ENCODE measurements at regions not wholly inside any gene's neighbourhood (a gene's known extent, or its start where the extent isn't known, plus 50 kb on each side); places are given as distances from the start of the nearest gene placed in this dataset.
"Not testable (repeated sequence)": the region's sequence is repeated elsewhere in the genome, so short reads cannot be mapped to it uniquely, and the experiment has no call there.

DNA sequence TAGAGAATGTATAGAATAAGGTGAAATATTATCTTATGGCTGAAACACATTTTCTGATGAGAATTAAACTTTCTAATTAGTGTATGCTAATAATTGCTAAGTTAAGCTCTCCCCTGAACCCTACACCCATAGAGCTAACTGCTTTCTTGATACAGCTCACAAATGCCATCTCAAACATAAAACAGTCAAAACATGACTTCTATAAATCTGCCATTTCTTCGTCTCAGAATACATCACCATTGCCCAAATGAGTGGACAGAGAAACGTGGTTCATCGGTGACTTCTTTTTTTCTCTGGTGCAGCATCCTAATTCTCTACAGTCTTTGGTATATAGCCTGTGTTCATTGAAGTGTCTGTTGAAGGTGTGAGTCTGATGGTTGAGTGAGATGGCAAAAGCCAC, 554.6 kb downstream of the NLGN4X start:
- no peak for TF ChIP-seq NFRKB (IDR thresholded peaks at IDR 0.05)
- no peak for TF ChIP-seq FOXM1 (IDR thresholded peaks at IDR 0.05; ENCODE audit: borderline replicate concordance)
- TF ChIP-seq SP1 (IDR thresholded peaks at IDR 0.05) = no peak
- no peak for TF ChIP-seq HDGF (IDR thresholded peaks at IDR 0.05; ENCODE audit: borderline replicate concordance)
- TF ChIP-seq, protein P1, sequence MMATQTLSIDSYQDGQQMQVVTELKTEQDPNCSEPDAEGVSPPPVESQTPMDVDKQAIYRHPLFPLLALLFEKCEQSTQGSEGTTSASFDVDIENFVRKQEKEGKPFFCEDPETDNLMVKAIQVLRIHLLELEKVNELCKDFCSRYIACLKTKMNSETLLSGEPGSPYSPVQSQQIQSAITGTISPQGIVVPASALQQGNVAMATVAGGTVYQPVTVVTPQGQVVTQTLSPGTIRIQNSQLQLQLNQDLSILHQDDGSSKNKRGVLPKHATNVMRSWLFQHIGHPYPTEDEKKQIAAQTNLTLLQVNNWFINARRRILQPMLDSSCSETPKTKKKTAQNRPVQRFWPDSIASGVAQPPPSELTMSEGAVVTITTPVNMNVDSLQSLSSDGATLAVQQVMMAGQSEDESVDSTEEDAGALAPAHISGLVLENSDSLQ (IDR thresholded peaks at IDR 0.05) = no peak
- TF ChIP-seq ZNF384 (IDR thresholded peaks at IDR 0.05) = no peak
- TF ChIP-seq ELF4 (IDR thresholded peaks at IDR 0.05) = no peak
- TF ChIP-seq TARDBP (IDR thresholded peaks at IDR 0.05) = no peak
- TF ChIP-seq CTBP1 (IDR thresholded peaks at IDR 0.05; ENCODE audit: borderline replicate concordance) = no peak
- TF ChIP-seq FOXK2 (IDR thresholded peaks at IDR 0.05) = no peak
- TF ChIP-seq L3MBTL2 (conservative IDR thresholded peaks at IDR 0.05) = no peak
- TF ChIP-seq ARNT (IDR thresholded peaks at IDR 0.05) = no peak
- TF ChIP-seq LEF1 (IDR thresholded peaks at IDR 0.05; ENCODE audit: borderline replicate concordance) = no peak
- no peak for TF ChIP-seq SUZ12 (IDR thresholded peaks at IDR 0.05)
- no peak for DNase-seq (ENCODE audit: extremely low spot score)
- CTCF ChIA-PET = no interaction called here
- POLR2A ChIA-PET = no interaction called here

DNA sequence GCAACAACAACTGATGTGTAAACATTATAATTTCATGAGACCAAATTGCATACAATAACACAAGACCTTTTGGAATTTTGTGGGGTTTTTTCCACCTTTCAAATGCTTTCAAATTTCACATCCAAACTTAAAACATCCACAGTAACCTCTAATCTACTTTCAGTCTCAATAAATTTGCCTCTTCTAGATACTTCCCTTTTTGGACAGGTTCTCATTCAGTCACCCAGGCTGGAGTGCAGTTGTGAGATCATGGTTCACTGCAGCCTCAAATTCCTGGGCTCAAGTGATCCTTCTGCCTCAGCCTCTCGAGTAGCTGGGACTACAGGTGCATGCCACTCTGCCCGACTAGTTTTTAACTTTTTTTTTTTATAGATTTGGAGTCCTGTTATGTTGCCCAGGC, 556.6 kb downstream of the NLGN4X start:
- DNase-seq (ENCODE audit: extremely low spot score) = no peak
- POLR2A ChIA-PET = no interaction called here
- CTCF ChIA-PET = no interaction called here
- TF ChIP-seq BHLHE40 (IDR thresholded peaks at IDR 0.05; ENCODE audit: borderline replicate concordance) (no peak), FOXA1 (IDR thresholded peaks at IDR 0.05) (no peak), LEF1 (IDR thresholded peaks at IDR 0.05; ENCODE audit: borderline replicate concordance) (no peak), SP1 (IDR thresholded peaks at IDR 0.05) (no peak), L3MBTL2 (conservative IDR thresholded peaks at IDR 0.05) (no peak), FOXK2 (IDR thresholded peaks at IDR 0.05) (no peak), FOXM1 (IDR thresholded peaks at IDR 0.05; ENCODE audit: borderline replicate concordance) (no peak), TARDBP (IDR thresholded peaks at IDR 0.05) (no peak), NFRKB (IDR thresholded peaks at IDR 0.05) (no peak), ARNT (IDR thresholded peaks at IDR 0.05) (no peak), HDGF (IDR thresholded peaks at IDR 0.05; ENCODE audit: borderline replicate concordance) (no peak), SUZ12 (IDR thresholded peaks at IDR 0.05) (no peak), ELF4 (IDR thresholded peaks at IDR 0.05) (no peak), ZNF384 (IDR thresholded peaks at IDR 0.05) (no peak)
- TF ChIP-seq, protein P1 (IDR thresholded peaks at IDR 0.05) = no peak

DNA sequence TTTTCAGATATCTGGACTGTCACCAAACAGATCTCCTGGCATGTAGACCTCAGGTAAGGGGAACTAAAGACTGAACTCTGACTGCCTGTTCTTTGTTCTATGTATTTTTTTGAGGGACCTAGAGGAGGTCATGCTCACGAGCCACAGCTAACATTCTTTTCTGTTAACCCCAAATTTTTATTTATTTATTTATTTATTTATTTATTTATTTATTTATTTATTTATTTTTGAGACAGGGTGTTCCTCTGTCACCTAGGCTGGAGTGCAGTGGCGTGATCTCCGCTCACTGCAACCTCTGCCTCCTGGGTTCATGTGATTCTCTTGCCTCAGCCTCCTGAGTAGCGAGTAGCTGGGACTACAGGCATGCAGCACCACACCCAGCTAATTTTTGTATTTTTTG, 562.0 kb downstream of the NLGN4X start:
- POLR2A ChIA-PET; CTCF ChIA-PET; DNase-seq (ENCODE audit: extremely low spot score): not testable (repeated sequence)

DNA sequence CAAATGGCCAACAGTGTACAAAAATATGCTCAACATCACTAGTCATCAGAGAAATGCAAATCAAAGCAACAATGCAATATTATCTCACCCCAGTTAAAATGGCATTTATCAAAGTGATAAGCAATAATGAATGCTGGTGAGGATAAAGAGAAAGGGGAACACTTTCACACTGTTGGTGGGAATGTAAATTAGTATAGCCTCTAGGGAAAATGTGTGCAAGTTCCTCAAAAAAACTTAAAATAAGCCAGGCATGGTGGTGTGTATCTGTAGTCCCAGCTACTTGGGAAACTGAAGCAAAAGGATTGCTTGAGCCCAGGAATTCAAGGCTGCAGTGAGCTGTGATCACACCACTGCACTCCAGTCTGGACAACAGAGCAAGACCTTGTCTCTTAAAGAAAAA, 572.1 kb downstream of the NLGN4X start:
- TF ChIP-seq FOXK2 (IDR thresholded peaks at IDR 0.05) = no peak
- no peak for TF ChIP-seq L3MBTL2 (conservative IDR thresholded peaks at IDR 0.05)
- no peak for TF ChIP-seq BHLHE40 (IDR thresholded peaks at IDR 0.05; ENCODE audit: borderline replicate concordance)
- TF ChIP-seq ARNT (IDR thresholded peaks at IDR 0.05) = no peak
- TF ChIP-seq FOXA1 (IDR thresholded peaks at IDR 0.05) = no peak
- TF ChIP-seq SP1 (IDR thresholded peaks at IDR 0.05) = no peak
- POLR2A ChIA-PET = no interaction called here
- no peak for DNase-seq (ENCODE audit: extremely low spot score)
- CTCF ChIA-PET = no interaction called here

DNA sequence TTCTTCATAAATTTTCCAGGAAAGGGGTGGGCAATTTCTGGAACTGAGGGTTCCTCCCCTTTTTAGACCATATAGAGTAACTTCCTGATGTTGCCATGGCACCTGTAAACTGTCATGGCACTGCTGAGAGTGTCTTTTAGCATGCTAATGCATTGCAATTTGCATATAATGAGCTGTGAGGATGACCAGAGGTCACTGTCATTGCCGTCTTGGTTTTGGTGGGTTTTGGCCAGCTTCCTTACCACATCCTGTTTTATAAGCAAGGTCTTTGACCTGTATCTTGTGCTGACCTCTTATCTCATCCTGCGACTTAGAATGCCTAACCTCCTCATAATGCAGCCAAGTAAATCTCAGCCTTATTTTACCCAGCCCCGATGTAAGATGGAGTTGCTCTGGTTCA, 577.8 kb downstream of the NLGN4X start:
- POLR2A ChIA-PET = no interaction called here
- DNase-seq (ENCODE audit: extremely low spot score) = no peak
- CTCF ChIA-PET = no interaction called here

DNA sequence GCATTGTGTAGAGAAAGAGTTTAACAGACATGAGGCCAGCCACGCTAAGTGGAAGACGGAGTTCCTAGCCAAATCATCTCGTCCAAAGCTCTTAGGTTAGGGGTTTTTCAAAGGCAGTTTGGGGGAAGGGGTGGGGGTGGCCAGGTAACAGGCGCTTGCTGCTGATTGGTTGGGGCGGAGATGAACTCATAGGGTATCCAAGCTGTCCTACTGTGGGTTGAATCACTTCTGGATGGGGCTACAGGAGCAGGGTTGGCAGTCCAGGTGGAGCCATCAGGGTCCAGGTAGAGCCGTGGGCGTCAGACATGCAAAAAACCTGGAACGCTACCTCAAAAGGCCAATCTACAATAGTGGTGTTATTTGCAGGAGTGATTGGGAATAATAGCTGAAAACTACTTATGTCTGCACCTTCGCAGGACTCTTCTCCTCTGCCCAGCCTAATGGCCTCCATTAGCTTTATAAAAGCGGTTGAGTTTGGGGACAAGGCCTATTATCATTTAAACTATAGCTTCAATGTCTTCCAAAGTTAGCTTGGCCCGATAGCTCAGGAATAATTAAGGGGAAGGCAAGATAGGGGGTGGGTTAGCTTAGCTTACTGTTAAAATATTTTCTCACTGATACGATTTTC, 579.6 kb downstream of the NLGN4X start:
- POLR2A ChIA-PET = no interaction called here
- no peak for TF ChIP-seq SP1 (IDR thresholded peaks at IDR 0.05)
- no peak for TF ChIP-seq FOXA1 (IDR thresholded peaks at IDR 0.05)
- TF ChIP-seq CTBP1 (IDR thresholded peaks at IDR 0.05; ENCODE audit: borderline replicate concordance) = no peak
- TF ChIP-seq BHLHE40 (IDR thresholded peaks at IDR 0.05; ENCODE audit: borderline replicate concordance) = no peak
- TF ChIP-seq ZNF384 (IDR thresholded peaks at IDR 0.05) = no peak
- TF ChIP-seq L3MBTL2 (conservative IDR thresholded peaks at IDR 0.05) = no peak
- no peak for TF ChIP-seq SUZ12 (IDR thresholded peaks at IDR 0.05)
- TF ChIP-seq LEF1 (IDR thresholded peaks at IDR 0.05; ENCODE audit: borderline replicate concordance) = no peak
- TF ChIP-seq, protein P1 (IDR thresholded peaks at IDR 0.05) = no peak
- TF ChIP-seq FOXK2 (IDR thresholded peaks at IDR 0.05) = no peak
- TF ChIP-seq ARNT (IDR thresholded peaks at IDR 0.05) = no peak
- TF ChIP-seq FOXM1 (IDR thresholded peaks at IDR 0.05; ENCODE audit: borderline replicate concordance) = no peak
- TF ChIP-seq NFRKB (IDR thresholded peaks at IDR 0.05) = no peak
- no peak for TF ChIP-seq TARDBP (IDR thresholded peaks at IDR 0.05)
- TF ChIP-seq HDGF (IDR thresholded peaks at IDR 0.05; ENCODE audit: borderline replicate concordance) = no peak
- TF ChIP-seq ELF4 (IDR thresholded peaks at IDR 0.05) = no peak
- CTCF ChIA-PET = no interaction called here
- DNase-seq (ENCODE audit: extremely low spot score) = no peak

More for the DNA sequence above, 577.8 kb downstream of the NLGN4X start:
- no peak for TF ChIP-seq NFRKB (IDR thresholded peaks at IDR 0.05)
- TF ChIP-seq ELF4 (IDR thresholded peaks at IDR 0.05) = no peak
- no peak for TF ChIP-seq BHLHE40 (IDR thresholded peaks at IDR 0.05; ENCODE audit: borderline replicate concordance)
- no peak for TF ChIP-seq L3MBTL2 (conservative IDR thresholded peaks at IDR 0.05)
- TF ChIP-seq, protein P1 (IDR thresholded peaks at IDR 0.05) = no peak
- no peak for TF ChIP-seq SUZ12 (IDR thresholded peaks at IDR 0.05)
- no peak for TF ChIP-seq ZNF384 (IDR thresholded peaks at IDR 0.05)
- TF ChIP-seq FOXM1 (IDR thresholded peaks at IDR 0.05; ENCODE audit: borderline replicate concordance) = no peak
- TF ChIP-seq CTBP1 (IDR thresholded peaks at IDR 0.05; ENCODE audit: borderline replicate concordance) = no peak
- TF ChIP-seq ARNT (IDR thresholded peaks at IDR 0.05) = no peak
- no peak for TF ChIP-seq LEF1 (IDR thresholded peaks at IDR 0.05; ENCODE audit: borderline replicate concordance)
- TF ChIP-seq FOXK2 (IDR thresholded peaks at IDR 0.05) = no peak
- no peak for TF ChIP-seq HDGF (IDR thresholded peaks at IDR 0.05; ENCODE audit: borderline replicate concordance)
- no peak for TF ChIP-seq TARDBP (IDR thresholded peaks at IDR 0.05)
- TF ChIP-seq SP1 (IDR thresholded peaks at IDR 0.05) = no peak
- no peak for TF ChIP-seq FOXA1 (IDR thresholded peaks at IDR 0.05)
